SH-SY5Y (cell line): ENCODE measurements at regions not wholly inside any gene's neighbourhood (a gene's known extent, or its start where the extent isn't known, plus 50 kb on each side); places are given as distances from the start of the nearest gene placed in this dataset.

Experiments
- GATA2 ChIP-seq: IDR thresholded peaks from 2 replicates; pipeline ENCODE4 v1.6.1; 2011; ENCODE audit warnings: mild to moderate bottlenecking, low read depth, low read length
- GATA3 ChIP-seq: IDR thresholded peaks from 2 replicates; pipeline ENCODE4 v1.6.1; 2011; ENCODE audit warnings: low read depth, mild to moderate bottlenecking, low read length, moderate library complexity

DNA sequence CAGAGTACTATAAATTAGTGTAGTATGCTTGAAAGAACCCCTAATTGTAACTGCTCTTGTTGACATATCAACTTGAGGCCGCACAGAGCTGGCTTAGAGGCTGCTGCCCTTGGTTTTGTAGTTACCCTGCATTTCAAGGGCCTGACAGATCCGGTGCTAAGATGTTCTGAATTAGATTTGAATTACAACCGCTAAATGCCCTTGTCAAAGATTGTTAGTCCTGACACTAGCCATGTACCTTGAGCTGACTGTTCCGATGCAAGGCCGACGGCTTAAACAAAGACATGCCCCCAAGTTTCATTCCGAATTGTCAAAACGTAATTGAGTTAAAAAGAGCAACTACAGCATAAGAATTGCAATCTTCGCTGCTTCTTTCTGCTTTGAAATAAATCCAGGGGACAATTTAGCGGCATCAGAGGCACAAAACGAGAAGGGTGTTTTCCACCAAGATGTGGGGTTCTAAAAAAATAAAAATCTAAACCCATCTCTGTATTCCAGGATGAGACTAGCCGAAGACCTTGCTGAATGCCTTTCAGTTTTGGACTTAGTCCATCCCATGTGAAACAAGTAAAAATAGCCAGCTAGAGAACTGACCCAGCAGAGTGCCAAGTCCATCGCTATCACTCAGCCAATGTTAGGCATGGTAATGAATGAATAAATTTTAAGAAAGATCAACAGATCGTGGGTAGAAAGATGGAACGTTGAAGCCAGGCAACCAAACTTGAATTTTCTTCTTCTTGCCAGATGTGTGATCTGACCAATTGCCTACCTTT is 148.7 kb downstream of the DICER1 start:
- peak; percentile 50 for TF ChIP-seq GATA2
- TF ChIP-seq GATA3 = no peak

DNA sequence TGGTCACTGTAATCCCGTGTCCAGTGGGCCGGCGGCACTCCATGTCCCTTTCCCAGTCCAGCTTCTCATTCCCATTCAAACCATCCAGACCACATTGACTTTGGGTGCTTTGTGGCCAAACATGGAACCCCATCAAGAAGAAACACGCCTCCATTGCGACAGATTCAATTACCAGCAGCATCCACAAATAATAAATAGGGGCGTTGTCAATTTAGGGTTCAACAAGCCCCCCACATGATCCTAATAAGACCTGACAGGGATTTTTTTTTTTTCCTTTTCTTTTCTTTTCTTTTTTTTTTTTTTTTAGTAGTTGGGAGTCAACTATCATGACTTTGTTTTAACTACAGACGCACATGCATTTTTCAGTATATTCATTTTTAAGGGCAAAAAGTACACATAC is 149.4 kb downstream of the DICER1 start:
- TF ChIP-seq GATA2 (no peak; the same call in 1 of the 2 replicates), GATA3 (no peak)

DNA sequence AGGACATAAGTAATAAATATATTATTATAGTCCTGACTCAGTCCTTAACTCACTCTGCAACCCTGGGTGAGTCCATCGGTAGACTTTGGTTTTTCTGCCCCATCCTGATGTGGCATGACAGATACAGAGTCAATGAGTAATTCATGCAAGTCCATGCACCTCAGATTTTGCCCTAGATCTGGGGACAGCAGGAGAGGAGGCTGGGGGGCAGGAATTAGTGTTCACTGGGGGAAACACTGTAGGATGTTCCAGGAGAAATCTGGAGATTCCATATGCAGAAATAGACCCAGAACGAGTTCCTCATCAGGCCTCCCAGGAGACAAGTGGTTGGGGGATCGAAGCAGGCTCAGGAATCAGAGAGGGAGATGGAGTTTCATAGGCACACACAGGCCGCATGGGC is 150.8 kb downstream of the DICER1 start:
- TF ChIP-seq GATA3 (no peak), GATA2 (no peak)

DNA sequence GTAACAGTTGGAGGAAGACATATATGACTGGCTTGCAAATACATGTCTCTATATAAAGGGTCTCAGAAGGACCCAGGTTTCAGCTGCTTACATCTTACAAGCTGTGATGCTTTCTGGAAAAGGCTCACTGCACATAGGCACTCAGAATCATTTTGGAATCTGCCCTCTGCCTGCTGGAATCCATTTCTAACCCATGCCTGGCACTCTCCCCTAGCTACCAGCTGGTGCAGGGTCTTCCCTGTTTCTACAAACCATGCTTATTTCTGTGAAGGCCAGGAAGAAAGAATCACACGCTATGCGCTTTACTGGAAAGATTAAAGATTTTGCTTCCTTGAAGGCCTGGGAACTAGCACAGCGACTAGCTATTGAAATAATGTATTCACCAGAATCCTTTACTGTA is 151.3 kb downstream of the DICER1 start:
- TF ChIP-seq GATA3 (no peak), GATA2 (no peak)

DNA sequence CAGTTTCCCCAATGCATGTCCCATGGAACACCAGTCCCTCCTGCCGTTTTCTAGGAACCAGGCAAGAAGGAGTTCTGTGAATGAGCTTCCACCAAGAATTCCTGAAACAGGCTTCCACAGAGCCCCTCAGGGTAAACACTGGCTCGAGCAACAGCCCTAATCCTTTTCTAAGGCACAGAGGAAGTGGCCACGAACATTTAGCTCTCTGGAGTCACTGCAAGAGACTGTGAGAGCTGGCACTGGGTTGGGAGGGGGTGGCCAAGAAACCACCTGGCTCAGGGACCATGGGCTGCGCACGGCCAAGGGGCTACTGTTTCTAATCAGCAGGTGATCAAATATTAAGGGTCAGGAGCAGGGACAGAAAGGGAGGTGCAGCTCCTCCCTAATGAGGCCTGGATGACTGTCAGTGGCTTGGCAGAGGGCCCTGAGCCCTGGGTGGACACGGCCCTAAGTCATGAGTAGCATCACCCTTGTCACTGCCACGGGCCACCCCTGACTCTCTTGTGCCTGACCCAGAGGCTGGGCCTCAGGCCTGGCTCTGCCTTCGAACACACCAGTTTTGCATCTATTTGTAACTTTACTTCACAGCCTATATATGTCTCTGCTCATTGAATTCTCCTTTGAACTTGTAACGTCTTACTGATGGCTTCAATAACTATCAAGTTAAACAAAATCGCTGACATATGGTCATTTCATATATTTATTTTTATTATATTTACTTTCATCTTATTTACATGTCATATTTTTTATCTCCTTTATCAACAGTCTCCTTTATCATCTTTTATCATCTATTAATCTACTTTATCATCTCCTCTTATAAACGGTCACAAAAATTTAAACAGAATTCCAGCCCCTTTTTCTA is 154.0 kb downstream of the DICER1 start:
- TF ChIP-seq GATA2 = no peak
- no peak for TF ChIP-seq GATA3

DNA sequence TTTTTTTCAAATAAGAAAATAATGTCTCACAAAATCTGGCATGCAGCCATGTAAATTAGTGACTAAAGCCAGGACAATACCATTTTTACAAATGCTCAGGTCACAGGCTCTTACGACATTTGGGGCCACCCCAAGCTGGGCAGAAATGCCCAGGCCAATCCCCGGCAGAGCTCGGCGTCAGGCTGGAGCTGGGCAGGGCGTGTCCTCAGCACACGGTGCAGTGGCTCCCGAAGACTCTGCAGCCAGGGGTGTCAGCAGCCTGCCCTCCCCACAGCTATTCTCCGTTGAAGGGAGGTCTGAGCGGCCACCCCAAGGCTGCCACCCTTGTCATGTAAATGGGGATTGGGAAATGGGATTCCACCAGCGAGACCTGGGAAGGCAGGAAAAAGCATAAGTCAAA is 158.6 kb downstream of the DICER1 start:
- TF ChIP-seq GATA3 (no peak), GATA2 (no peak)

DNA sequence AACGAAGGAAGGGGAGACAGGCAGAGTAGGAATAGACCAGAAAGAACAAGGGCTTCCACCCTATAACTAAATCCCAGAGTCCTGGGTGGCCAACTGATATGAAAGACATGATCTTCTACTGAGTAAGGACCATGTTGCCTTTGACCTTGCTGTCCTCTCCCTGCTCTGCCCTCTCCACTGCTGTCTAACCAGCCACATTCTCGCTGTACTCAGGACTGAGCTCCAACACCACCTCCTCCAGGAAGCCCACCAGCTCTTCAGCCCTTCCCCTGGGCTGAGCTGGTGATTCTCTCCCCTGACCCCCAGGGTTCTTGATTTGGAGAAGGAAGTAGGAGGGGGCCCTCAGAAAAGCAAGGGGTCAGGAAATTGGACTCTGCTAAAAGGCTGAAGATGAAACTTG is 159.2 kb downstream of the DICER1 start:
- TF ChIP-seq GATA3 = no peak
- TF ChIP-seq GATA2 = no peak

DNA sequence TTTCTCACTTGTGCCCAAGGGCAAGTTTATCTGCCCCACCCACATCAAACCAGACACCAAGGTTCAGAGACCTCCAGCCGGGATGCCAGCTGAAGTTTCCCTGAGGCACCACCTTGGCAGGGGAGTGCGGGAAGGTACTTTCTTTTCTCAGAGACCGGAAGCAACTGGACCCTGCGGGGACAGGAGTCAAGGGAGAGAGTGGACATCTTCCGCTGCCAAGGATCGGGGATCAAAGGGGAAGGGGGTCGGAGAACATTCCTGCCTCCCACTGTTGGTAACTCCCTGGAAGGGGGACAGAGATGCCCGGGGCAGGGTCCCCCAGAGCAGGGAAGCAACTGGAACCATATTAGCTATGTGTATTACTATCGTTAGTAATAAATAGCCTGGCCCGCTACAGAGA is 161.8 kb downstream of the DICER1 start:
- TF ChIP-seq GATA2 (no peak), GATA3 (no peak)

DNA sequence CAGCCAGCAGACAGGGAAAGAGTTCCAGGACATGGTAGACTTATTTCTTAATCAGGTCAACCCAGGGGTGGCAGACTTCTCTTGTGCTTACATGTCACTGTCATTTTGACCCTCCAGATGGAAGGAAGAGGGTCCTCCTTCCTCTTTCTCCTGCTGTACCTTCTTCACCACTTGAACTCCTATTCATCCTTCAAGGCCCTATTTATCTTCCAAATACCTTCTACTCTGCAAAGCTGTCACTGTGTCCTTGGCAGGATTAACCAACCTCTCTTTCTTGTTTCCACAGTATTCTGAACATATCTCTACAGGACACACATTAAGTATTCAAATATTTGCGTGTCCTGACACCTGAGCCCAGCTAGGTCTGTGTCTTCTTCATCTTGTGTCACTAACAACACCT is 163.1 kb downstream of the DICER1 start:
- TF ChIP-seq GATA2 = no peak
- TF ChIP-seq GATA3 = no peak

DNA sequence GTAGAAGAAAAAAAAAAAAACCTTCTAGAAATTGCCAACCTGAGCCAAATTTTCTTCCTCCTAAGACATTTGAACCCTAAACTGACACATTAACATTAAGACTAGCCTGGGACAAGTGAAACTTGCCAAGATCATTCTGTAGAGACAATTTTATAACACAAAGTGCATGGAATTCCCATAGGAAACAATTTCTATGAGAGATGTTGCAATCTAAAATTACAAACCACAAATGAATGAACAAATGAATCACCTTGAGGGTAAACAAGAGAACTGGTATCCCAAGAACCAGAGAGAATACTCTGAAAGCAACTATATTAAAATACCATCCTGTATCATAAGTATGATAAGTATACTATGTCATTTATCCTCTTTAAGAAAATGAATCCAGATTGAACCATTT is 165.3 kb downstream of the DICER1 start:
- TF ChIP-seq GATA3 = no peak
- TF ChIP-seq GATA2 = no peak

DNA sequence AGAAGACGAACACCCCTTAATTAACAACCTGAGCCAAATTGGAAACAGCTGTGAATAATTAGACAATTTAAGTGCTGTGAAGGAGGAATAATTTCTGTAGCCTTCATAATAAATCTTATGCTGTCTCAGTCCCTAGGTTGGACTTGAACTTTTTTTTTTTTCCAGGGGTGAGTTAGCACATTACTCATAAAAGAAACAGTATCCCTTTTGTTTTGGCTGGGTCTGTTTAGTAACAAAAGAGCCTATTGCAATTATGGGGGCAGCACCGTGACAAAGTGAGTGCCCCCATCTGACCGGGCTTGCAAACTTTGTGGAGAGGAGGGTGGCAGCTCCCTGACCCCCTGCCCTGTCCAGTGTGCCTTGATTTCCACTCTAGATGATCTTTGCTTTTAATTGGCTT is 167.4 kb downstream of the DICER1 start:
- no peak for TF ChIP-seq GATA2
- TF ChIP-seq GATA3 = no peak

DNA sequence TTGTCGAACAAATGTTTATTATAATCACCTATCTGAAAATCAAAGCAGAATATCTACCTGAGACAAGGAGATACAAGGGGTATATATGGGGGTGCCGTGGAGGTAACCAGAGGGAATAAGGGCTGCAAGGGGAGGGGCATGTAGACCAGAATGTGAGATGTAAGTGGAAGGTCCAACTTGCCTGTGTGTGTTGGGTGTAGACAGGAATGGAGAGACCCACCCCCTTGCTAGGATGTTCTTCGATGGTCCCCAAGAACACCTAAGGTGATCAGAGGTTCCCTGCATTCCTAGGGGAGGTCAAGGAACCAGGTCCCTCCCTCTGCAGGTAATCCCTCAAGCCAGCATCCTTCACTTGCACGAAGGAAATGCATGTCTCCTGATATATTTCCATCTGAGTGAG is 167.9 kb downstream of the DICER1 start:
- TF ChIP-seq GATA3 (no peak), GATA2 (no peak)

DNA sequence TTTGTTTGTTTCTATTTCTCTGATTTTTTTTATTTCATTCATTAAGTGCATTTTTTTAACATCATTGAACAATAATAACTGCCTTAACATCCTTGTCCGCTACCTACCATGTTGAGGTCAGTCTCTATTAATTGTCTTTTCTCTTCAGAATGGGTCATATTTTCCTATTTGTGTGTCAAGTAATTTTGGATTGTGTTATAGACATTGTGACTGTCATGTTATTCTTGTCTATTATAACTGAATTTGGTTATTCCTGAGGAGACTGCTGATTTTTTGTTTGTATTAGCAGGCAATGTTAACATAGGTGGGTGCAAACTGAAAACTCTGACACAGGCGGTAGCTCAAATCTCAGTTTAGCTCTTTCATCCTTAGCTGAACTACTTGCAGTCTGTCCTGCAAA is 169.9 kb downstream of the DICER1 start:
- TF ChIP-seq GATA3 = no peak
- TF ChIP-seq GATA2 = no peak

DNA sequence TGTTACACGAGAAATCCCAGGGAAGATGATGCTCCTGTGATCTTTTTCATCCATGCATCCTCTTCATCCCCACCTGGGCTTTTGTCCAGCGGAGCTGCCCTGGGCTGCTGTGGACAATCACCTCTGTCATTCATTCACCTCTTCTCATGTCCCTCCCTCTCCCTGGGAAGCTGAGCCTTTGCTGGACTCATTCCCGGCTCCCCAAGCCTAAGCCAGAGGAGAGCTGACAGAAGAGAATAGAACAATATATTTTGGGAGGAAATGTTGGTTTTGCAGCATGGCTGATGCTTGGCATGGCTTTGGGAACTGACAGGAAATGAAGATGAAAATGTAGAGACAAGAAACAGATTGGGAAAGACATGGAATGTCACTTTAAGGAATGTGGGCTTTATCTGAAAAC is 177.4 kb downstream of the DICER1 start:
- TF ChIP-seq GATA2 (no peak), GATA3 (no peak)

DNA sequence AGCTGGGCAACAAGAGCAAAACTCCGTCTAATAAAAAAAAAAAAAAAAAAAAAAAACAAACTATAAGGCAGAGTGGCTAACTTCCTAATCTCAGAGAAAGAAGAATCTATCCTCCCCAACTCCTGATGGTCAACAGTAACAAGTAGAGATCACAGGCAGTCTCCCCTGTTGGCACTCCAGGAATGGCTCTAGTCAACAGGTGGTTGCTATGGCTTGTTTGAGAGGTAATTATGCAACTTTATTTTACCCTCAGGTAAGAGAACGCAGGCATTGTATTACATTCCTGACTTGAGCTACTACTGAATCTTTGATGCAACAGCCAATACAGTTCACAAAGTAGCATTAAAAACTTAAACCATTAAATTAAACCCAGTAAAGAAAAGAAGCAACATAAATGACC is 180.3 kb downstream of the DICER1 start:
- TF ChIP-seq GATA2 = no peak
- no peak for TF ChIP-seq GATA3
